ENCODE measurements at regions not wholly inside any gene's neighbourhood (a gene's known extent, or its start where the extent isn't known, plus 50 kb on each side); places are given as distances from the start of the nearest gene placed in this dataset.

GRCh38 chr5:104913841-104914281 lies 1351.3 kb upstream of the NUDT12 start:
- Histone ChIP-seq H3K9me3 (no peaks in the 10 kb centered on the region), H3K27me3 (no peaks in the 10 kb centered on the region), H3K36me3 (no peaks in the 10 kb centered on the region), H3K27ac (no peak overlapping the region), H3K4me3 (no peak overlapping the region), H3K4me1 (no peaks in the 10 kb centered on the region)
- ATAC-seq = no peak
- no peak for TF ChIP-seq CTCF (IDR thresholded peaks at IDR 0.05)
- no peak for DNase-seq
- 69 to 71% methylated on average over 3 of the region's 3 CpGs for WGBS, 2 donors
- intact Hi-C loops (cut with DNase I) = no loop called here

- Histone ChIP-seq H3K4me3 (no peak overlapping the region), H3K36me3 (no peaks in the 10 kb centered on the region), H3K27me3 (no peaks in the 10 kb centered on the region), H3K4me1 (no peaks in the 10 kb centered on the region), H3K27ac (no peak overlapping the region), H3K9me3 (no peaks in the 10 kb centered on the region)
- no peak for DNase-seq
- WGBS, 2 donors = 76 to 84% methylated on average over 2 of the region's 2 CpGs
- intact Hi-C loops (cut with DNase I) = no loop called here
- no peak for ATAC-seq
- TF ChIP-seq CTCF (IDR thresholded peaks at IDR 0.05) = no peak
Observed at GRCh38 chr5:104909803-104910202, 1347.2 kb upstream of the NUDT12 start.

GRCh38 chr5:104904561-104904960 lies 1342.0 kb upstream of the NUDT12 start:
- no peak for DNase-seq
- no peak for TF ChIP-seq CTCF (IDR thresholded peaks at IDR 0.05)
- Histone ChIP-seq H3K27me3 (no peaks in the 10 kb centered on the region), H3K4me3 (no peak overlapping the region), H3K9me3 (peaks cover 0 to 4% (median 0%) of the 10 kb centered on the region in 11 donors), H3K36me3 (no peaks in the 10 kb centered on the region), H3K4me1 (no peaks in the 10 kb centered on the region), H3K27ac (no peak overlapping the region)
- intact Hi-C loops (cut with DNase I) = no loop called here
- WGBS, 2 donors = 81% methylated on average over 1 of the region's 1 CpG
- no peak for ATAC-seq

- intact Hi-C loops (cut with DNase I) = no loop called here
- Histone ChIP-seq H3K9me3 (peaks cover 0 to 4% (median 0%) of the 10 kb centered on the region in 11 donors), H3K4me1 (no peaks in the 10 kb centered on the region), H3K4me3 (no peak overlapping the region), H3K27me3 (no peaks in the 10 kb centered on the region), H3K36me3 (no peaks in the 10 kb centered on the region), H3K27ac (no peak overlapping the region)
- ATAC-seq (no peak), DNase-seq (no peak)
- 47 to 90% methylated on average over 2 of the region's 2 CpGs for WGBS, 2 donors
- no peak for TF ChIP-seq CTCF (IDR thresholded peaks at IDR 0.05)
Observed at GRCh38 chr5:104903941-104904340, 1341.4 kb upstream of the NUDT12 start.

- Histone ChIP-seq H3K9me3 (no peaks in the 10 kb centered on the region), H3K36me3 (no peaks in the 10 kb centered on the region), H3K4me3 (no peak overlapping the region), H3K27me3 (no peaks in the 10 kb centered on the region), H3K4me1 (no peaks in the 10 kb centered on the region), H3K27ac (no peak overlapping the region)
- ATAC-seq (no peak), DNase-seq (no peak)
- WGBS, 2 donors = 47 to 66% methylated on average over 3 of the region's 3 CpGs
- intact Hi-C loops (cut with DNase I) = no loop called here
- no peak for TF ChIP-seq CTCF (IDR thresholded peaks at IDR 0.05)
Observed at GRCh38 chr5:104891596-104891995, 1329.0 kb upstream of the NUDT12 start.
